Activated CD8-positive, alpha-beta memory T cell treated with anti-CD3 and anti-CD28 coated beads for 24 hours (primary cell): ENCODE measurements at regions not wholly inside any gene's neighbourhood (a gene's known extent, or its start where the extent isn't known, plus 50 kb on each side); places are given as distances from the start of the nearest gene placed in this dataset.
"Not testable (repeated sequence)": the region's sequence is repeated elsewhere in the genome, so short reads cannot be mapped to it uniquely, and the experiment has no call there.

Experiments
- DNase-seq: peaks from one replicate; pipeline ENCODE4 v3.0.0-alpha.2; 2020

GRCh38 chr5:83001796-83002381 is 75.3 kb downstream of the TMEM167A start:
- DNase-seq: no peak

GRCh38 chr5:83000922-83001321 is 76.3 kb downstream of the TMEM167A start:
- DNase-seq: no peak

- no peak for DNase-seq
These were observed 76.8 kb downstream of the TMEM167A start for GRCh38 chr5:83000428-83000827.

DNA sequence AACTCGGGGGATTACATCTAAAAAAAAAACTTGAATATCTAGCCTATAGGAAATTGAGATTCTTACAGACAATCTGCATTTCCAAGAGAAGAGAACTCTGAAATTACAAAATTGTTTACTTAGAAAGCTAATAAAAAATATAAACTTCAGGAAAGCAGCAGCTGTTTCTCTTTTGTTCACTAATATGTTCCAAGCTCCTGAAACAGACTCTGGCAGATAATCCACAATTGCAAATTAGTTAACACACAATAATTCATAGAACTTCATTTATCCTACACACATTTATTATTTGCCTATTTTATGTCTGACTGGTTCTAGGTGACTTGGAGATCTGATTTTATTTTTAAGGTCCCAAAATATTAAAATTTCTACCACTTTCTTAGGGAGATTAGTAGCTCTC is 83.8 kb downstream of the TMEM167A start:
- DNase-seq: no peak

DNA sequence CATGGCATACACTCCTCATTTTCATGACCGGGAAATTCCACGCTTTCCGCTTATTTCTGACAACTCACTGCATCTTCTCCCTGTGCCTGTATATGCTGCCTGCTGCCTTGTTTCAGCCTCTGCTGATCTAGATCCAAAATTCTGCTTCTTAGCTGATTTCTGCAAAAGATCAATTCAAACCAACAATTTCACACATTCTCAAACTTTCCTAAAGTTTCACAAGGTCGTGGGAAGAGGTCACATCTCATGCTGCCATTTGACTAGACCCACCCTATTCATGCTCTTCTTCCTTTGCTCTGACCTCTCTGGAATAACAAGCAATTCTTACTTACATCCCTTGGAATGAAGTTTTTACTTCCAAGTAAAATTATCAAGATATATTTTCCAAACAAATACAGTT is 84.5 kb downstream of the TMEM167A start:
- DNase-seq: no peak

DNA sequence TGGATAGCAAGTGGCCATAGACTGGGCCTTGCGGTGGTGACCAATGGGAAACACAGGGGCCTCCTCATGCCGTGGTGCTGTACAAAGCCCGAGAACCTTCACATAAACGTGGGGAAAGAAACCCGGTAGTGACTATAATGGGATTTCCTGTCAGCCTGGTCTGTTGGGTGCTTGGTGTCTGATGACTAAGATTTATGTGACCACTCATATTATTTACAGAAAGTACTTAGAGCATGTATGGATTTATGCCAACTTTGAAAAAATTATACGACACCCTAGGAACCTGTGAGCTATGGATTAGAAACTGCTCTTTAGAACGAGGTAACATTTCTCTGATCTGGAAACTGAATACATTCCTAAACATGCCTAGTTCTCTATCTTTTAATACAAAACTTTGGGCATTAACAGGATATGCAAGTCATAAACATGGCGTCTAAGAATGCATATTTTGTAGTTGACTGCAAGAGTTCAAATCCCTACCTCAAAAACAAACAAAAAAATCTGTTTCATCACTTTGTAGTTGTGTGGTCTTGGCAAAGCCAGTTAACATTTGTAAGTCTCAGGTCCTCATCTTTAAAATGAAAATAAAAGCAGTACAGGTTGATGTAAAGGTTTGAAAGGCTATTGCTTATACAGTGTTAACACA is 85.4 kb downstream of the TMEM167A start:
- DNase-seq: no peak

- DNase-seq: no peak
These were observed 86.1 kb downstream of the TMEM167A start for GRCh38 chr5:82991059-82991458.

DNA sequence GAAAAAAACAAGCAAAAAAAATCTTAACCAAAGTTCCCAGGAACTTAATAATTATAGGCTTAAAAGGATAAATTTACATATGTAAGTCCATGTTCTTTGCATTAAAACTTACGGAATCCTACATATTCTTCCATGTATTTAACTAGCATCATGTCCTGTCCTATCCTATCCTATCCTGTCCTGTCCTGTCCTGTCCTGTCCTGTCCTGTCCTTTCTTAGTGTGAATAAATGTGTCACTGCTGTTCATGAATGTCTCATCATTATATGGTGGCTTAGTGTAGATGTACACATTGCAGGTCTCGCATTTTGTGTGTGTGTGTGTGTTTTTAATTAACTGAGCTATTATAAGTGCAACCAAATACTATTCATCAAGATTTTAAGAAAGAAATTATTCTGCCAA is 90.0 kb downstream of the TMEM167A start:
- DNase-seq: no peak

DNA sequence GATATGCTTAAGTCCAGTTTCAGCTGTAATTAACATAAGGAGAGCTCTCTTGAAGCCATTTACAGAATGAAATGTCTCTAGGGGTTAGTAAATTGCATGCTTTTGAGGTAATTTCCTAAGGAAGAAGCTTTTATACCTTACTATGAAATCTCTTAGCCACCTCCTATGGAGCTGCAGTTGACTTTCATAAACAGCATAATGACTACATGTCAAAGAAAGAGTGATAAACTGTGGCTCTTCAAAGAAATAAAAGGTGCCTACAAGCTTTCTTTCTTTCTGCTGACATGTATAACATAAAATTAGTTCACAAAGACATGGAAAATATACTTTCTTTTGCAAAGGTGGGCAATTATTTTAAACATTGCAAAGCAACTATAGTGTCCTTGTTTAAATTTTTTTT is 90.8 kb downstream of the TMEM167A start:
- no peak for DNase-seq

DNA sequence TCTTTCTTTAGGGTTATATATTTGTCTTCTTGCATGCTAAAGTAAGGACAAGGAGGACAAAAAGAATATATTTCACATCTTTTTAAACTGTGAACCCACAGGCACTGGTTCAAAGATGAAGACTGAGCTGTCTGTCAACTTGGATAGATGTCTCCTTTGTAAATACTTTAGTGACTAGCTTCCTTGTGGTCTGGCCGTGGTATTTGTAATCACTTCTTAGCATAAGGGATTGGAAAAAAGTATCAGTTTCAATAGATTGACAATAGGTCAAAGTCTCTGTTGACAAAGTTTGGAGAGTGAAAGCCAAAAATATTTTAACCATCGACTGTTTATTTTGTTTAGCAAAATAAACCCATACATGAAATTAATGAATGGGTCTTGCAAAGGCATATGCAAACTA is 91.4 kb downstream of the TMEM167A start:
- no peak for DNase-seq

GRCh38 chr5:82984786-82985735 is 92.1 kb downstream of the TMEM167A start:
- no peak for DNase-seq

DNA sequence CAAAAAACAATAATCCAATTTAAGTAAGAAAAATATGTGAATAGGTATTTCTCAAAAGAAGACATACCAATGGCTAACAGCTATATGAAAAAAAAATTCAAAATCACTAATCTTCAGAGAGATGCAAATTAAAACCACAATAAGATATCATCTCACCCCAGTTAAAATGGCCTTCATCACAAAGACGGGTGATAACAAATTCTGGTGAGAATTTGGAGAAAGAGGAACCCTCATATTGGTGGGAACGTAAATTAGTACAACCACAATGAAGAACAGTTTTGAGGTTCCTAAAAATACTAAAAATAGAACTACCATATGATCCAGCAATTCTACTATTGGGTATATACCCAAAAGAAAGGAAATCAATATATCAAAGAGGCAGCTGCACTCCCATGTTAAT is 94.3 kb downstream of the TMEM167A start:
- no peak for DNase-seq

GRCh38 chr5:82976887-82977286 is 100.3 kb downstream of the TMEM167A start:
- not testable (repeated sequence) for DNase-seq

- DNase-seq: no peak
These were observed 101.4 kb downstream of the TMEM167A start for GRCh38 chr5:82975812-82976211.

- DNase-seq: no peak
These were observed 101.8 kb downstream of the TMEM167A start for GRCh38 chr5:82975396-82975795.

DNA sequence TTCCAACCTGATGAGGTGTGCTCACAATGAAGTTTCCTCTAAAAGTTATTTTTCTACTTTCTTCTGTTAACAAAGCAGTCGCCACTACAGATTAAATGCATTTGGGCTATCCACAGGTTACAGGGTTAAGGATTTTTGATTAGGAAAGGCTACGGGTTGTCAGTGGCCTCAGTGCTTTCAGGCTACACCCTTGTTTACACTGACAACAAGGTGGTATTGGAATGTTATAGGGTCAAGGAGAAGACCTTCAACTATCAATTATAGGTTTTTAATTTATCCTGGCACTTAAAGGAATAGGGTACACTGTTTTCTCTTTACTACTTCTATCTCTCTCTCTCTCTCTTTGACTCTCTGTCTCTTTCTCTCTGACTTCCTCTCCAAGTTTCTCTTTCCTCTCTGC is 102.8 kb downstream of the TMEM167A start:
- not testable (repeated sequence) for DNase-seq

GRCh38 chr5:82971901-82972300 is 105.3 kb downstream of the TMEM167A start:
- no peak for DNase-seq

DNA sequence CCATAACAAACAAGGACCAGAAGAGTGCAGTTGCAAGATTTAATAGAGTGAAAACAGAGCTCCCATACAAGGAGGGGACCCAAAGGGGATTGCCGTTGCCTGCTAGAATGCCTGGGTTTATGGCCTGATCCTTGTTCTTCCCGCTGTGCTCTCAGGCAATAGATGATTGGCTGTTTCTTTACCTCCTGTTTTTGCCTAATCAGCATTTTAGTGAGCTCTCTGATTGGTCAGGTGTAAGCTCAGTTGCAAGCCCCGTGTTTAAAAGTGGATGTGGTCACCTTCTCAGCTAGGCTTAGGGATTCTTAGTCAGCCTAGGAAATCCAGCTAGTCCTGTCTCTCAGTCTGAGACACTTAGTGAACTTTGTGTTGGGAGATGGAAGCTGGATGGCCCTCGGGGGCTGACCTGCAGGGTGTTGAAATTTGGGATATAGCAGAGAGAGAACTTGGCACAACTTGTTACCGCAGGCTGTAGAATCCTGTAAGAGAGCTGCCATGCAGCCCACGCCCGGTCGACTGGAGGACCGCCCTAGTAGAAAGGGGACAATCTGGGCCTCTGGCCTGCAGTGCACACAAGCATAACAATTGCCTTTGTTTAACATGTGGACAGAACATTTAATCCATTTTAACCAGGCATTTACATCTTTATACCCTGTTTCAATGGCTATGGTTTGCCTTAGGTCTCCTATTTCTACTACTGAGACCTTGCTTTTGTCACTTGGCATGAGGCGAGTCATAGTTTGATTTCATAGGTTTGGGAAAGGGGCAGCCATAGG is 106.0 kb downstream of the TMEM167A start:
- not testable (repeated sequence) for DNase-seq

DNA sequence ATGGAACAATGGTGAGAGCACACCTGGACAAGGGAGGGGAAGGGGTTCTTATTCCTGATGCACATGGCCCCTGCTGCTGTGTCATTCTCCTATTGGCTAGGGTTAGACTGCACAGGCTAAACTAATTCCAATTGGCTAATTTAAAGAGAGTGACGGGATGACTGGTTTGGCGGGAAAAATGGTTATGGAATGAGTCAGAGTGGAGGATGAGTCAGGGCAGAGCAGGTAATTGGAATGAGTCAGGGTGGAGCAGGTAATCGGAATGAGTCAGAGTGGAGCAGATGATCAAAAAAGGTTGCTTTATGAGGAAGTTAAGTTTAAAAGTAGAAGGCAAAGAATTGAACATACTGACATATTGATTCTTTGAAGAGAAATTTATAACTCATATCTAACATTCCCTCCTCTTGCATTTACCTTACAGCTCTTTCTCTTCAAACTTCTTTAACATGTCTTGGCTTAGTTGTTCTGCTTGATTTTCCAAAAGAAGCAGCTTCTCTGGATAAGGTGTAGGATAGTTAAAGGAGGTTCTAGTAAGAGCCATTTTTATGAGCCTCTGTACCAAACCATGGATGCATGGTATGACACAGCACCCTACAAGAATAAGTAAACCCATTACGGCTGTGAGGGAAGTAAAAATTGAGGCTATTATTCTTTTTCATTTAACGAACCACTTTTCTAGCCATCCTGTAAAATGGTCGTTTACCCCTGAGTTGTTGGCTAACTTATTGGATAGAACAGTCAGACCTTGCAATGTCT is 107.8 kb downstream of the TMEM167A start:
- not testable (repeated sequence) for DNase-seq

DNA sequence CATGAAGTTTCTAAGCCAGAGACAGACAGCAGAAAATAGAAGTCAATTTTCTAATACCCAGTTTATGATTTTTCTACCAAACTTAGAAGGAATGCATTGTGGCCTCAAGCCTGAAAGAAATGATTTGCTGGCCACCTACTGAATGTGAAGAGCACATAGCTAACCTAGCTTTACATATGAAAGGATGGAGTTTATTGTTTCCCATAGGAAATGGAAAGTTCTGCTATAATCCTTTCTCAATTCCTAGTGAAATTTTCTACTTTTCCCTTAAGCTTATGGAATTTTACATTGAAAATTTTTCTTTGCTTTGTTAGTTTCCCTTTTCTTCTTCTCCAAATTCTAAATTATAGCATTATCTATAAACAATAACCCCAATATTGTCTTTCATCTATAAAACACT is 110.1 kb downstream of the TMEM167A start:
- DNase-seq: no peak

GRCh38 chr5:82959466-82959865 is 117.7 kb downstream of the TMEM167A start:
- no peak for DNase-seq

- DNase-seq: no peak
These were observed 120.6 kb downstream of the TMEM167A start for GRCh38 chr5:82956600-82956999.
